SK-N-SH treated with all-trans-retinoic acid at 6 μM for 48 hours (cell line): ENCODE measurements at regions not wholly inside any gene's neighbourhood (a gene's known extent, or its start where the extent isn't known, plus 50 kb on each side); places are given as distances from the start of the nearest gene placed in this dataset.

Source experiments
- ATAC-seq: fragments of 200-7000 bp; cut with Tn5 transposase; 3 replicates; pipeline ENCODE4 v1.9.1; 2020; ENCODE audit warnings: mild to moderate bottlenecking, moderate library complexity
- ARNTL ChIP-seq: fragments of 450-650 bp; formaldehyde crosslinking; IDR thresholded peaks from 2 replicates; pipeline ENCODE4 v1.5.0; 2020; ENCODE audit warnings: low read depth, mild to moderate bottlenecking, moderate library complexity, borderline replicate concordance
- BACH2 ChIP-seq: fragments of 250-450 bp; sonication (Bioruptor Pico); IDR thresholded peaks from 2 replicates; pipeline ENCODE4 v1.9.0; 2021; ENCODE audit warnings: mild to moderate bottlenecking, borderline replicate concordance
- CSDC2 ChIP-seq: fragments of 250-450 bp; sonication (Bioruptor Pico); IDR thresholded peaks from 2 replicates; pipeline ENCODE4 v1.5.0; 2020; ENCODE audit warnings: mild to moderate bottlenecking, moderate library complexity
- CSRNP3 ChIP-seq: fragments of 250-450 bp; sonication (Bioruptor Pico); IDR thresholded peaks from 2 replicates; pipeline ENCODE4 v1.5.1; 2021; ENCODE audit warnings: mild to moderate bottlenecking, moderate library complexity
- ESRRG ChIP-seq: fragments of 250-450 bp; sonication (Bioruptor Pico); IDR thresholded peaks from 2 replicates; pipeline ENCODE4 v1.6.1; 2021; ENCODE audit warnings: mild to moderate bottlenecking
- GLIS3 ChIP-seq: fragments of 250-450 bp; sonication (Bioruptor Pico); IDR thresholded peaks from 2 replicates; pipeline ENCODE4 v1.5.0; 2020; ENCODE audit warnings: mild to moderate bottlenecking, moderate library complexity
- OSR1 ChIP-seq: fragments of 250-450 bp; sonication (Bioruptor Pico); IDR thresholded peaks from 2 replicates; pipeline ENCODE4 v1.8.0; 2022; ENCODE audit warnings: moderate library complexity, mild to moderate bottlenecking, inconsistent platforms
- POU6F1 ChIP-seq: fragments of 250-450 bp; sonication (Bioruptor Pico); IDR thresholded peaks from 2 replicates; pipeline ENCODE4 v1.8.0; 2021; ENCODE audit warnings: low read depth, mild to moderate bottlenecking, moderate library complexity, borderline replicate concordance
- SNAI2 ChIP-seq: fragments of 250-450 bp; sonication (Bioruptor Pico); IDR thresholded peaks from 2 replicates; pipeline ENCODE4 v1.5.0; 2020; ENCODE audit warnings: mild to moderate bottlenecking, moderate library complexity
- TCF4 ChIP-seq: fragments of 250-450 bp; sonication (Bioruptor Pico); IDR thresholded peaks from 2 replicates; pipeline ENCODE4 v1.8.0; 2021; ENCODE audit warnings: mild to moderate bottlenecking, moderate library complexity, borderline replicate concordance
- TOX ChIP-seq: fragments of 250-450 bp; sonication (Bioruptor Pico); IDR thresholded peaks from 2 replicates; pipeline ENCODE4 v1.8.0; 2021; ENCODE audit warnings: mild to moderate bottlenecking, moderate library complexity, borderline replicate concordance
- ZC3H10 ChIP-seq: fragments of 250-450 bp; sonication (Bioruptor Pico); IDR thresholded peaks from 2 replicates; pipeline ENCODE4 v1.5.1; 2021; ENCODE audit warnings: mild to moderate bottlenecking, moderate library complexity
- ZFP3 ChIP-seq: fragments of 250-450 bp; sonication (Bioruptor Pico); IDR thresholded peaks from 2 replicates; pipeline ENCODE4 v1.5.0; 2020; ENCODE audit warnings: mild to moderate bottlenecking, moderate library complexity
- ZFP30 ChIP-seq: fragments of 450-650 bp; formaldehyde crosslinking; IDR thresholded peaks from 2 replicates; pipeline ENCODE4 v1.5.0; 2022; ENCODE audit warnings: mild to moderate bottlenecking, moderate library complexity
- ZNF565 ChIP-seq: fragments of 450-650 bp; formaldehyde crosslinking; conservative IDR thresholded peaks from 2 replicates; pipeline ENCODE4 v1.5.0; 2020; ENCODE audit warnings: low read depth, mild to moderate bottlenecking, moderate library complexity
- ZNF8 ChIP-seq: fragments of 450-650 bp; formaldehyde crosslinking; IDR thresholded peaks from 2 replicates; pipeline ENCODE4 v1.5.0; 2020; ENCODE audit warnings: mild to moderate bottlenecking, moderate library complexity
- TF ChIP-seq, protein P1 (sequence below): fragments of 250-450 bp; sonication (Bioruptor Pico); IDR thresholded peaks from 2 replicates; pipeline ENCODE4 v1.5.0; 2020; ENCODE audit warnings: mild to moderate bottlenecking, moderate library complexity

DNA sequence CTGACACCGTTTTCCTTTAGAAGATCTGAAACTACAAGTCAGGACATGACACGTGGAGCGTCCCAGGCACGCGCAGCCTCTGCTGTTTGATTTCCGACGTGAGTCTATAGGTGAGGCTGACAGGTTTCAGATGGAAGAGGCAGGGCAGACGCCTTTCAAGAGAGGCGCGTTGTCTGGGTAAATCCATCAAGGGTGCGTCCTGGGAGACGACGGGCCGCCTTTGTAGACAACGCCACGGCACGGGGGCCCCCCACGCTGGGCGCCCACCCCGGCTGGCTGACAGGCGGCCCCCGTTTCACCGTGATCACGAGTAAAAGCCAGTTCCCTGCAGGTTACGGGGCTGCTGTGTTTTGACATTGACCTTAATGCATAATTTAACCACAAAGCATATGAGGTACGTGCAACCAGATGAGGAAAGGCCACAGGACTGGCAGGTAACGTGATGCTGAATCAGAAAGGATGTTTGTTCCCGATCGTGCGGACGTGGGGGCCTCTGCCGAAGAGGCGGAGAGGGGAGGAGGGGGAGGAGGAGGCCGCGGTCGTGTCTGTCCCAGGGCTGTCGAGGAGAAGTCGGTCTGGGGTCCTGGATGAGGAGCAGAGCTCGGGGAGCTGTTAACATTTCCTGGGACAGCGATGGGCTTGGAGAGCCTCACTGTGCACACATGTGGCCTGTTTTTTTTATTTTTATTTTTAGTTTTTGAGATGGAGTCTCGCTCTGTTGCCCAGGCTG is 51.1 kb upstream of the PPP2R3B start:
- TF ChIP-seq GLIS3 (CRISPR knock-in tag) (no peak), ZNF8 (CRISPR knock-in tag) (no peak), ZC3H10 (CRISPR knock-in tag) (no peak), POU6F1 (no peak), CSDC2 (CRISPR knock-in tag) (no peak), OSR1 (CRISPR knock-in tag) (no peak), BACH2 (CRISPR knock-in tag) (no peak), ZFP30 (CRISPR knock-in tag) (no peak), ESRRG (CRISPR knock-in tag) (no peak), CSRNP3 (CRISPR knock-in tag) (no peak), SNAI2 (no peak)
- ATAC-seq: no peak

GRCh38 chrX:439241-439640 is 52.5 kb upstream of the PPP2R3B start:
- no peak for ATAC-seq
- TF ChIP-seq CSRNP3 (CRISPR knock-in tag): no peak

DNA sequence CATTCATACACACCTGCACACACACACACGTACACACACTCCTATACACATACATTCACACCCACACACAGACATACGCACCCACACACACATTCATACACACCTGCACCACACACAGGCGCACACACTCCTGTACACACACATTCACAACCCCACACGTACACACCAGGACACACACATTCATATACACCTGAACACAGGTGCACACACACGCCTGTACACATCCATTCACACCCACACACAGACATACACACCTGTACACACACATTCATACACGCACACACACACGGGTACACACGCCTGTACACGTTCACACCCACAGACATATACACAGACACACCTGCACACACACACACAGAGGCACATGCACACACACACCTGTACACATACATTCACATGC is 53.0 kb upstream of the PPP2R3B start:
- no peak for ATAC-seq
- TF ChIP-seq OSR1 (CRISPR knock-in tag) (no peak), TCF4 (CRISPR knock-in tag) (no peak), BACH2 (CRISPR knock-in tag) (no peak), ESRRG (CRISPR knock-in tag) (no peak), CSRNP3 (CRISPR knock-in tag) (no peak), ZNF8 (CRISPR knock-in tag) (no peak)
- TF ChIP-seq, protein P1, sequence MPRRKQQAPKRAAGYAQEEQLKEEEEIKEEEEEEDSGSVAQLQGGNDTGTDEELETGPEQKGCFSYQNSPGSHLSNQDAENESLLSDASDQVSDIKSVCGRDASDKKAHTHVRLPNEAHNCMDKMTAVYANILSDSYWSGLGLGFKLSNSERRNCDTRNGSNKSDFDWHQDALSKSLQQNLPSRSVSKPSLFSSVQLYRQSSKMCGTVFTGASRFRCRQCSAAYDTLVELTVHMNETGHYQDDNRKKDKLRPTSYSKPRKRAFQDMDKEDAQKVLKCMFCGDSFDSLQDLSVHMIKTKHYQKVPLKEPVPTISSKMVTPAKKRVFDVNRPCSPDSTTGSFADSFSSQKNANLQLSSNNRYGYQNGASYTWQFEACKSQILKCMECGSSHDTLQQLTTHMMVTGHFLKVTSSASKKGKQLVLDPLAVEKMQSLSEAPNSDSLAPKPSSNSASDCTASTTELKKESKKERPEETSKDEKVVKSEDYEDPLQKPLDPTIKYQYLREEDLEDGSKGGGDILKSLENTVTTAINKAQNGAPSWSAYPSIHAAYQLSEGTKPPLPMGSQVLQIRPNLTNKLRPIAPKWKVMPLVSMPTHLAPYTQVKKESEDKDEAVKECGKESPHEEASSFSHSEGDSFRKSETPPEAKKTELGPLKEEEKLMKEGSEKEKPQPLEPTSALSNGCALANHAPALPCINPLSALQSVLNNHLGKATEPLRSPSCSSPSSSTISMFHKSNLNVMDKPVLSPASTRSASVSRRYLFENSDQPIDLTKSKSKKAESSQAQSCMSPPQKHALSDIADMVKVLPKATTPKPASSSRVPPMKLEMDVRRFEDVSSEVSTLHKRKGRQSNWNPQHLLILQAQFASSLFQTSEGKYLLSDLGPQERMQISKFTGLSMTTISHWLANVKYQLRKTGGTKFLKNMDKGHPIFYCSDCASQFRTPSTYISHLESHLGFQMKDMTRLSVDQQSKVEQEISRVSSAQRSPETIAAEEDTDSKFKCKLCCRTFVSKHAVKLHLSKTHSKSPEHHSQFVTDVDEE (CRISPR knock-in tag): no peak
- TF ChIP-seq, all 23 proteins: peak for 0

- no peak for ATAC-seq
- no peak for TF ChIP-seq BACH2 (CRISPR knock-in tag)
- no peak for TF ChIP-seq CSDC2 (CRISPR knock-in tag)
- TF ChIP-seq TOX: no peak
- no peak for TF ChIP-seq ZNF565 (CRISPR knock-in tag)
- TF ChIP-seq, protein P1 (CRISPR knock-in tag): no peak
- no peak for TF ChIP-seq ARNTL (CRISPR knock-in tag)
- TF ChIP-seq ZFP3: no peak
- TF ChIP-seq ZFP30 (CRISPR knock-in tag): no peak
- TF ChIP-seq, all 23 proteins: peak for 0
Observed at GRCh38 chrX:440636-441035, 53.9 kb upstream of the PPP2R3B start.
